Neural progenitor cell (in vitro differentiated cells): ENCODE measurements at regions not wholly inside any gene's neighbourhood (a gene's known extent, or its start where the extent isn't known, plus 50 kb on each side); places are given as distances from the start of the nearest gene placed in this dataset.

ENCODE experiments used
- DNase-seq: peaks from one replicate; pipeline ENCODE4 v3.0.0-alpha.2; 2016; ENCODE audit warnings: low spot score
- H2AFZ ChIP-seq: fragments of 200-600 bp; sonication (generic); replicated peaks from 2 replicates; pipeline ENCODE4 v1.6.1; 2016; ENCODE audit warnings: antibody characterized with exemption
- H3F3A ChIP-seq: fragments of 200-600 bp; sonication (generic); 2 replicates; pipeline ENCODE4 v1.6.1; 2016; ENCODE audit warnings: antibody characterized with exemption, low read depth
- H3K27ac ChIP-seq: fragments of 200-600 bp; sonication (generic); 2 replicates; pipeline ENCODE4 v1.5.1; 2016; ENCODE audit warnings: mild to moderate bottlenecking
- H3K27me3 ChIP-seq: fragments of 200-600 bp; sonication (generic); 2 replicates; pipeline ENCODE4 v1.6.1; 2016; ENCODE audit warnings: mild to moderate bottlenecking, moderate library complexity
- H3K36me3 ChIP-seq: fragments of 200-600 bp; sonication (generic); 2 replicates; pipeline ENCODE4 v1.5.1; 2016
- H3K4me1 ChIP-seq: fragments of 200-600 bp; sonication (generic); 2 replicates; pipeline ENCODE4 v1.6.1; 2016; ENCODE audit warnings: mixed run types
- H3K4me2 ChIP-seq: fragments of 200-600 bp; sonication (generic); 2 replicates; pipeline ENCODE4 v1.6.1; 2016
- H3K4me3 ChIP-seq: fragments of 200-600 bp; sonication (generic); 2 replicates; pipeline ENCODE4 v1.5.1; 2016
- H3K79me2 ChIP-seq: fragments of 200-600 bp; sonication (generic); 2 replicates; pipeline ENCODE4 v1.6.1; 2016; ENCODE audit warnings: low read depth
- H3K9ac ChIP-seq: fragments of 200-600 bp; sonication (generic); 2 replicates; pipeline ENCODE4 v1.6.1; 2016
- H3K9me3 ChIP-seq: fragments of 200-600 bp; sonication (generic); 2 replicates; pipeline ENCODE4 v1.5.1; 2016; ENCODE audit warnings: low read depth
- H4K20me1 ChIP-seq: fragments of 200-600 bp; sonication (generic); 2 replicates; pipeline ENCODE4 v1.6.1; 2016; ENCODE audit warnings: low read depth
- H3K27ac Mint-ChIP-seq: 3 replicates; pipeline ENCODE4 v1.8.0; 2021; ENCODE audit warnings: mixed read lengths
- H3K27me3 Mint-ChIP-seq: 2 replicates; pipeline ENCODE4 v1.8.0; 2022; ENCODE audit warnings: low read depth, mild to moderate bottlenecking, inconsistent platforms, moderate library complexity, mixed read lengths; ENCODE audit not compliant: insufficient read depth
- H3K36me3 Mint-ChIP-seq: 3 replicates; pipeline ENCODE4 v1.8.0; 2021; ENCODE audit warnings: mixed read lengths
- H3K4me1 Mint-ChIP-seq: 3 replicates; pipeline ENCODE4 v1.8.0; 2021; ENCODE audit warnings: mixed read lengths
- H3K4me3 Mint-ChIP-seq: 3 replicates; pipeline ENCODE4 v1.8.0; 2021; ENCODE audit warnings: mild to moderate bottlenecking, moderate library complexity, mixed read lengths
- H3K9me3 Mint-ChIP-seq: 3 replicates; pipeline ENCODE4 v1.8.0; 2020; ENCODE audit warnings: mixed read lengths
- CTCF ChIP-seq: fragments of 200-600 bp; sonication (generic); IDR thresholded peaks from 2 replicates; pipeline ENCODE4 v1.5.1; 2017; ENCODE audit warnings: antibody characterized with exemption, mild to moderate bottlenecking
- EZH2 ChIP-seq: fragments of 200-600 bp; sonication (generic); IDR thresholded peaks from 2 replicates; pipeline ENCODE4 v1.6.1; 2017; ENCODE audit warnings: antibody characterized with exemption, mild to moderate bottlenecking, moderate library complexity
- EZH2phosphoT487 ChIP-seq: fragments of 200-600 bp; sonication (generic); IDR thresholded peaks from 2 replicates; pipeline ENCODE4 v1.6.1; 2017; ENCODE audit warnings: antibody characterized with exemption

DNA sequence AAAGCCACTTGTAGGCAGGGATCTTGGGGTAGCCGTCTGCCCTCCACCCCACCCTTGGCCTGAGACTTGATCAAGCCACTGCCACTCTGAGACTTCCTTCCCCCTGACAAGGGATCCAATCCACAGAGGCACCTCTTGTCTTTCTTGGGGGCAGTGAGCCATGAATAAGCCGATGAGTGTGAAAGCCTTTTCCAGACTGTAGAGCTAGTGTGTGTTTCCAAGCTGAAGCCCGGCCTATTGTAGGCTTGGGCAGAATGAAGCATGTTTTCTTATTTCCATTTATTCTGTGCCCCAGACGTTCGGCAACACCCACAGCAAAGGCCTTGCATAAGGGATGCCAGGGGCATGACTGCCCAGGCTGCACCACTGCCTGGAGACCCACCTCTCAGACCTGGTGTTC is 991.6 kb downstream of the BCL11B start:
- Mint-ChIP-seq H3K27me3 (peaks cover 2% of the 10 kb centered on the region), H3K4me1 (peaks cover 10% of the 10 kb centered on the region), H3K36me3 (no peaks in the 10 kb centered on the region), H3K4me3 (no peak overlapping the region), H3K27ac (peak overlapping the region; percentile 48), H3K9me3 (peaks cover 4% of the 10 kb centered on the region)
- H3K9me3 ChIP-seq: no peaks in the 10 kb centered on the region
- H3K4me1 ChIP-seq: peaks cover 11% of the 10 kb centered on the region
- H3K79me2 ChIP-seq: no peaks in the 10 kb centered on the region
- H3K36me3 ChIP-seq: no peaks in the 10 kb centered on the region
- no peak overlapping the region for H3K27ac ChIP-seq
- no peak overlapping the region for H3K4me3 ChIP-seq
- H4K20me1 ChIP-seq: no peaks in the 10 kb centered on the region
- peak overlapping the region; percentile 9 for H2AFZ ChIP-seq
- TF ChIP-seq EZH2: no peak
- TF ChIP-seq CTCF: no peak
- no peak for TF ChIP-seq EZH2phosphoT487
- H3F3A ChIP-seq: no peaks in the 10 kb centered on the region
- H3K27me3 ChIP-seq: no peaks in the 10 kb centered on the region
- H3K4me2 ChIP-seq: peak overlapping the region; percentile 19
- H3K9ac ChIP-seq: no peak overlapping the region
- DNase-seq: peak; percentile 47

GRCh38 chr14:98288825-98289224 is 983.2 kb downstream of the BCL11B start:
- no peaks in the 10 kb centered on the region for H3K36me3 ChIP-seq
- TF ChIP-seq EZH2: no peak
- no peak for TF ChIP-seq EZH2phosphoT487
- TF ChIP-seq CTCF: no peak
- Mint-ChIP-seq H3K27me3 (no peaks in the 10 kb centered on the region), H3K9me3 (peaks cover 5% of the 10 kb centered on the region), H3K27ac (no peak overlapping the region), H3K36me3 (no peaks in the 10 kb centered on the region), H3K4me3 (no peak overlapping the region), H3K4me1 (no peaks in the 10 kb centered on the region)
- no peaks in the 10 kb centered on the region for H3F3A ChIP-seq
- no peak for DNase-seq
- no peaks in the 10 kb centered on the region for H3K27me3 ChIP-seq
- H3K4me1 ChIP-seq: no peaks in the 10 kb centered on the region
- no peaks in the 10 kb centered on the region for H3K79me2 ChIP-seq
- H3K4me2 ChIP-seq: no peak overlapping the region
- no peaks in the 10 kb centered on the region for H3K9me3 ChIP-seq
- H3K27ac ChIP-seq: no peak overlapping the region
- no peak overlapping the region for H3K9ac ChIP-seq
- H2AFZ ChIP-seq: no peak overlapping the region
- no peaks in the 10 kb centered on the region for H4K20me1 ChIP-seq
- no peak overlapping the region for H3K4me3 ChIP-seq

GRCh38 chr14:98290596-98290995 is 981.4 kb downstream of the BCL11B start:
- H3K9me3 ChIP-seq: no peaks in the 10 kb centered on the region
- no peaks in the 10 kb centered on the region for H3K79me2 ChIP-seq
- no peak overlapping the region for H3K27ac ChIP-seq
- H2AFZ ChIP-seq: no peak overlapping the region
- H4K20me1 ChIP-seq: no peaks in the 10 kb centered on the region
- Mint-ChIP-seq H3K27me3 (no peaks in the 10 kb centered on the region), H3K36me3 (no peaks in the 10 kb centered on the region), H3K27ac (no peak overlapping the region), H3K4me1 (no peaks in the 10 kb centered on the region), H3K9me3 (peaks cover 2% of the 10 kb centered on the region), H3K4me3 (no peak overlapping the region)
- H3K36me3 ChIP-seq: no peaks in the 10 kb centered on the region
- no peak for DNase-seq
- no peaks in the 10 kb centered on the region for H3F3A ChIP-seq
- H3K4me3 ChIP-seq: no peak overlapping the region
- TF ChIP-seq CTCF: no peak
- TF ChIP-seq EZH2phosphoT487: no peak
- TF ChIP-seq EZH2: no peak
- no peaks in the 10 kb centered on the region for H3K4me1 ChIP-seq
- no peak overlapping the region for H3K9ac ChIP-seq
- no peaks in the 10 kb centered on the region for H3K27me3 ChIP-seq
- no peak overlapping the region for H3K4me2 ChIP-seq
